Ascending aorta (tissue), 2 donors: ENCODE measurements at regions not wholly inside any gene's neighbourhood (a gene's known extent, or its start where the extent isn't known, plus 50 kb on each side); places are given as distances from the start of the nearest gene placed in this dataset.

Experiments used
- DNase-seq, 2 donors: peaks; one replicate each; pipeline ENCODE4 v3.0.0-alpha.2; 2019; ENCODE audit warnings: low spot score in 2 of 2
- H3K27ac ChIP-seq, 2 donors: fragments of 200-600 bp; sonication (generic); one replicate each; pipeline ENCODE4 v1.5.1; 2016 to 2017; ENCODE audit warnings: mild to moderate bottlenecking in 1 of 2
- H3K27me3 ChIP-seq: fragments of 200-600 bp; sonication (generic); one replicate; pipeline ENCODE4 v1.5.1; 2017
- H3K36me3 ChIP-seq, 2 donors: fragments of 200-600 bp; sonication (generic); one replicate each; pipeline ENCODE4 v1.5.1; 2016
- H3K4me1 ChIP-seq, 2 donors: fragments of 200-600 bp; sonication (generic); one replicate each; pipeline ENCODE4 v1.5.1; 2016 to 2017; ENCODE audit warnings: mild to moderate bottlenecking in 1 of 2
- H3K4me3 ChIP-seq, 2 donors: fragments of 200-600 bp; sonication (generic); one replicate each; pipeline ENCODE4 v1.5.1; 2016 to 2017; ENCODE audit warnings: mild to moderate bottlenecking in 1 of 2
- H3K9me3 ChIP-seq, 2 donors: fragments of 200-600 bp; sonication (generic); one replicate each; pipeline ENCODE4 v1.5.1; 2016
- CTCF ChIP-seq, 3 experiments: fragments of 200-600 bp in 2 of 3; fragments of 450-650 bp in 1 of 3; sonication (generic) in 2 of 3; IDR thresholded peaks; one replicate each; pipeline ENCODE4 v1.5.1; 2016 to 2019; ENCODE audit warnings: antibody characterized with exemption in 3 of 3, mild to moderate bottlenecking in 1 of 3, moderate library complexity in 1 of 3
- intact Hi-C: fragments of 100-400 bp; cut with DNase I; formaldehyde crosslinking; loops from one replicate; pipeline ENCODE4 v1.15.1; 2023

- no peaks in the 10 kb centered on the region for H3K9me3 ChIP-seq
- intact Hi-C loops, result no loop called here
- no peak for DNase-seq
- H3K4me1 ChIP-seq, result no peaks in the 10 kb centered on the region
- no peak overlapping the region for H3K4me3 ChIP-seq
- no peak for TF ChIP-seq CTCF (IDR thresholded peaks at IDR 0.05)
- no peaks in the 10 kb centered on the region for H3K36me3 ChIP-seq
- H3K27me3 ChIP-seq, result no peaks in the 10 kb centered on the region
- H3K27ac ChIP-seq, result no peak overlapping the region
Observed at GRCh38 chr5:12384005-12384404, 479.8 kb upstream of the CTNND2 start.

- H3K4me3 ChIP-seq, result no peak overlapping the region
- TF ChIP-seq CTCF (IDR thresholded peaks at IDR 0.05), result no peak
- no peaks in the 10 kb centered on the region for H3K36me3 ChIP-seq
- intact Hi-C loops, result no loop called here
- no peaks in the 10 kb centered on the region for H3K9me3 ChIP-seq
- H3K27ac ChIP-seq, result no peak overlapping the region
- no peaks in the 10 kb centered on the region for H3K27me3 ChIP-seq
- no peaks in the 10 kb centered on the region for H3K4me1 ChIP-seq
- no peak for DNase-seq
Observed at GRCh38 chr5:12367973-12368372, 463.7 kb upstream of the CTNND2 start.

GRCh38 chr5:12360218-12360617, 456.0 kb upstream of the CTNND2 start:
- TF ChIP-seq CTCF (IDR thresholded peaks at IDR 0.05), result no peak
- H3K9me3 ChIP-seq, result no peaks in the 10 kb centered on the region
- H3K36me3 ChIP-seq, result no peaks in the 10 kb centered on the region
- H3K4me1 ChIP-seq, result no peaks in the 10 kb centered on the region
- intact Hi-C loops, result no loop called here
- no peak overlapping the region for H3K27ac ChIP-seq
- no peak for DNase-seq
- no peaks in the 10 kb centered on the region for H3K27me3 ChIP-seq
- H3K4me3 ChIP-seq, result no peak overlapping the region

- DNase-seq, result no peak
- no peak overlapping the region for H3K4me3 ChIP-seq
- intact Hi-C loops, result no loop called here
- no peak for TF ChIP-seq CTCF (IDR thresholded peaks at IDR 0.05)
- H3K27me3 ChIP-seq, result no peaks in the 10 kb centered on the region
- no peaks in the 10 kb centered on the region for H3K9me3 ChIP-seq
- H3K4me1 ChIP-seq, result no peaks in the 10 kb centered on the region
- no peaks in the 10 kb centered on the region for H3K36me3 ChIP-seq
- no peak overlapping the region for H3K27ac ChIP-seq
Observed at GRCh38 chr5:12358371-12359090, 454.3 kb upstream of the CTNND2 start.

- no peaks in the 10 kb centered on the region for H3K27me3 ChIP-seq
- intact Hi-C loops, result no loop called here
- no peak for TF ChIP-seq CTCF (IDR thresholded peaks at IDR 0.05)
- H3K27ac ChIP-seq, result no peak overlapping the region
- no peak overlapping the region for H3K4me3 ChIP-seq
- no peaks in the 10 kb centered on the region for H3K9me3 ChIP-seq
- H3K36me3 ChIP-seq, result no peaks in the 10 kb centered on the region
- no peaks in the 10 kb centered on the region for H3K4me1 ChIP-seq
- no peak for DNase-seq
Observed at GRCh38 chr5:12357626-12358025, 453.4 kb upstream of the CTNND2 start.

- Histone ChIP-seq H3K27me3 (no peaks in the 10 kb centered on the region), H3K4me3 (no peak overlapping the region), H3K4me1 (no peaks in the 10 kb centered on the region), H3K36me3 (no peaks in the 10 kb centered on the region), H3K27ac (no peak overlapping the region), H3K9me3 (no peaks in the 10 kb centered on the region)
- TF ChIP-seq CTCF (IDR thresholded peaks at IDR 0.05), result no peak
- intact Hi-C loops, result no loop called here
- DNase-seq, result no peak
Observed at GRCh38 chr5:12354686-12355085, 450.4 kb upstream of the CTNND2 start.
